Hepatocyte (in vitro differentiated cells): ENCODE measurements at regions not wholly inside any gene's neighbourhood (a gene's known extent, or its start where the extent isn't known, plus 50 kb on each side); places are given as distances from the start of the nearest gene placed in this dataset.

ENCODE experiments used
- CTCF ChIP-seq: fragments of 200-600 bp; sonication (generic); IDR thresholded peaks from 2 replicates; pipeline ENCODE4 v1.5.1; 2016; ENCODE audit warnings: antibody characterized with exemption, mild to moderate bottlenecking; ENCODE audit not compliant: poor library complexity
- EZH2 ChIP-seq: fragments of 200-600 bp; sonication (generic); IDR thresholded peaks from 2 replicates; pipeline ENCODE4 v1.6.1; 2016; ENCODE audit warnings: antibody characterized with exemption, mild to moderate bottlenecking, borderline replicate concordance
- EZH2phosphoT487 ChIP-seq: fragments of 200-600 bp; sonication (generic); IDR thresholded peaks from one replicate; pipeline ENCODE4 v1.6.1; 2018; ENCODE audit warnings: antibody characterized with exemption, mild to moderate bottlenecking, low read depth, moderate library complexity; ENCODE audit not compliant: unreplicated experiment, severe bottlenecking

- TF ChIP-seq CTCF (no peak), EZH2 (no peak), EZH2phosphoT487 (no peak)
Measured at GRCh38 chr2:155125585-155126230, 427.2 kb downstream of the KCNJ3 start.
